HUES48 (cell line): ENCODE measurements at regions not wholly inside any gene's neighbourhood (a gene's known extent, or its start where the extent isn't known, plus 50 kb on each side); places are given as distances from the start of the nearest gene placed in this dataset.

Experiments used
- H3K27ac ChIP-seq: one replicate; pipeline ENCODE4 v1.7.0; 2013; ENCODE audit warnings: low read depth, low read length, inconsistent platforms
- H3K27me3 ChIP-seq: 2 replicates; pipeline ENCODE4 v1.6.1; 2013; ENCODE audit warnings: mild to moderate bottlenecking, low read length; ENCODE audit not compliant: control insufficient read depth, insufficient read depth
- H3K36me3 ChIP-seq: 2 replicates; pipeline ENCODE4 v1.6.1; 2013; ENCODE audit warnings: low read length; ENCODE audit not compliant: control insufficient read depth, insufficient read depth
- H3K4me1 ChIP-seq: 2 replicates; pipeline ENCODE4 v1.6.1; 2013; ENCODE audit warnings: mild to moderate bottlenecking, low read length; ENCODE audit not compliant: control insufficient read depth, insufficient read depth
- H3K4me3 ChIP-seq: 2 replicates; pipeline ENCODE4 v1.5.1; 2013; ENCODE audit warnings: mild to moderate bottlenecking, low read depth, low read length
- H3K9ac ChIP-seq: 2 replicates; pipeline ENCODE4 v1.6.1; 2013; ENCODE audit warnings: mild to moderate bottlenecking, low read depth, low read length, moderate library complexity
- H3K9me3 ChIP-seq: 2 replicates; pipeline ENCODE4 v1.6.1; 2013; ENCODE audit warnings: low read length; ENCODE audit not compliant: control insufficient read depth, insufficient read depth

GRCh38 chr4:35972814-35973213, 271.5 kb downstream of the ARAP2 start:
- Histone ChIP-seq H3K4me1 (no peaks in the 10 kb centered on the region), H3K4me3 (no peak overlapping the region), H3K9ac (no peak overlapping the region), H3K9me3 (no peaks in the 10 kb centered on the region), H3K36me3 (no peaks in the 10 kb centered on the region), H3K27ac (no peak overlapping the region), H3K27me3 (no peaks in the 10 kb centered on the region)

- Histone ChIP-seq H3K9me3 (no peaks in the 10 kb centered on the region), H3K36me3 (no peaks in the 10 kb centered on the region), H3K27ac (no peak overlapping the region), H3K9ac (no peak overlapping the region), H3K27me3 (no peaks in the 10 kb centered on the region), H3K4me1 (no peaks in the 10 kb centered on the region), H3K4me3 (no peak overlapping the region)
Observed at GRCh38 chr4:35975617-35976355, 268.5 kb downstream of the ARAP2 start.

GRCh38 chr4:35978551-35978950, 265.8 kb downstream of the ARAP2 start:
- Histone ChIP-seq H3K9me3 (no peaks in the 10 kb centered on the region), H3K4me1 (no peaks in the 10 kb centered on the region), H3K27ac (no peak overlapping the region), H3K4me3 (no peak overlapping the region), H3K27me3 (no peaks in the 10 kb centered on the region), H3K9ac (no peak overlapping the region), H3K36me3 (no peaks in the 10 kb centered on the region)

- no peaks in the 10 kb centered on the region for H3K27me3 ChIP-seq
- no peaks in the 10 kb centered on the region for H3K36me3 ChIP-seq
- H3K9me3 ChIP-seq: no peaks in the 10 kb centered on the region
- no peak overlapping the region for H3K27ac ChIP-seq
- H3K4me3 ChIP-seq: no peak overlapping the region
- H3K9ac ChIP-seq: no peak overlapping the region
- H3K4me1 ChIP-seq: no peaks in the 10 kb centered on the region
Observed at GRCh38 chr4:35982318-35982717, 262.0 kb downstream of the ARAP2 start.

GRCh38 chr4:35986537-35986936, 257.8 kb downstream of the ARAP2 start:
- Histone ChIP-seq H3K9me3 (no peaks in the 10 kb centered on the region), H3K4me3 (no peak overlapping the region), H3K36me3 (no peaks in the 10 kb centered on the region), H3K27me3 (no peaks in the 10 kb centered on the region), H3K4me1 (no peaks in the 10 kb centered on the region), H3K9ac (no peak overlapping the region), H3K27ac (no peak overlapping the region)

GRCh38 chr4:35993606-35994005, 250.7 kb downstream of the ARAP2 start:
- Histone ChIP-seq H3K9ac (no peak overlapping the region), H3K9me3 (no peaks in the 10 kb centered on the region), H3K27me3 (no peaks in the 10 kb centered on the region), H3K4me3 (no peak overlapping the region), H3K4me1 (no peaks in the 10 kb centered on the region), H3K27ac (no peak overlapping the region), H3K36me3 (no peaks in the 10 kb centered on the region)

GRCh38 chr4:36000941-36001557, 243.3 kb downstream of the ARAP2 start:
- Histone ChIP-seq H3K27ac (no peak overlapping the region), H3K27me3 (no peaks in the 10 kb centered on the region), H3K36me3 (no peaks in the 10 kb centered on the region), H3K9me3 (no peaks in the 10 kb centered on the region), H3K4me3 (no peak overlapping the region), H3K4me1 (no peaks in the 10 kb centered on the region), H3K9ac (no peak overlapping the region)

GRCh38 chr4:36003051-36003450, 241.3 kb downstream of the ARAP2 start:
- H3K9me3 ChIP-seq: no peaks in the 10 kb centered on the region

GRCh38 chr4:36004204-36004851, 240.0 kb downstream of the ARAP2 start:
- Histone ChIP-seq H3K9me3 (no peaks in the 10 kb centered on the region), H3K4me1 (no peaks in the 10 kb centered on the region), H3K4me3 (no peak overlapping the region), H3K27me3 (no peaks in the 10 kb centered on the region), H3K27ac (no peak overlapping the region), H3K9ac (no peak overlapping the region), H3K36me3 (no peaks in the 10 kb centered on the region)

More at GRCh38 chr4:36003051-36003450, 241.3 kb downstream of the ARAP2 start:
- H3K27ac ChIP-seq: no peak overlapping the region
- no peaks in the 10 kb centered on the region for H3K27me3 ChIP-seq
- no peaks in the 10 kb centered on the region for H3K4me1 ChIP-seq
- H3K4me3 ChIP-seq: no peak overlapping the region
- H3K9ac ChIP-seq: no peak overlapping the region
- no peaks in the 10 kb centered on the region for H3K36me3 ChIP-seq

- H3K36me3 ChIP-seq: no peaks in the 10 kb centered on the region
- H3K4me3 ChIP-seq: no peak overlapping the region
- no peak overlapping the region for H3K27ac ChIP-seq
- no peaks in the 10 kb centered on the region for H3K27me3 ChIP-seq
- no peaks in the 10 kb centered on the region for H3K4me1 ChIP-seq
- H3K9me3 ChIP-seq: no peaks in the 10 kb centered on the region
- H3K9ac ChIP-seq: no peak overlapping the region
Observed at GRCh38 chr4:36006226-36006625, 238.1 kb downstream of the ARAP2 start.

GRCh38 chr4:36010397-36010929, 233.9 kb downstream of the ARAP2 start:
- no peak overlapping the region for H3K4me3 ChIP-seq
- H3K4me1 ChIP-seq: no peaks in the 10 kb centered on the region
- H3K9ac ChIP-seq: no peak overlapping the region
- H3K27ac ChIP-seq: no peak overlapping the region
- no peaks in the 10 kb centered on the region for H3K36me3 ChIP-seq
- no peaks in the 10 kb centered on the region for H3K27me3 ChIP-seq
- no peaks in the 10 kb centered on the region for H3K9me3 ChIP-seq
